AG10803 (cell line): ENCODE measurements at regions not wholly inside any gene's neighbourhood (a gene's known extent, or its start where the extent isn't known, plus 50 kb on each side); places are given as distances from the start of the nearest gene placed in this dataset.
A peak's percentile ranks its signal among the peaks of the same experiment; 100 is the strongest.
"Not testable (repeated sequence)": the region's sequence is repeated elsewhere in the genome, so short reads cannot be mapped to it uniquely, and the experiment has no call there.

ENCODE experiments used
- DNase-seq: peaks from one replicate; pipeline ENCODE4 v3.0.0; 2010; ENCODE audit warnings: low read depth
- H3K4me3 ChIP-seq: 2 replicates; pipeline ENCODE4 v1.5.1; 2011; ENCODE audit warnings: mild to moderate bottlenecking, low read length, control low read depth
- TF ChIP-seq, protein P1 (sequence below): conservative IDR thresholded peaks from 2 replicates; pipeline ENCODE4 v1.5.1; 2011; ENCODE audit warnings: mild to moderate bottlenecking, low read length, control low read depth, inconsistent platforms

DNA sequence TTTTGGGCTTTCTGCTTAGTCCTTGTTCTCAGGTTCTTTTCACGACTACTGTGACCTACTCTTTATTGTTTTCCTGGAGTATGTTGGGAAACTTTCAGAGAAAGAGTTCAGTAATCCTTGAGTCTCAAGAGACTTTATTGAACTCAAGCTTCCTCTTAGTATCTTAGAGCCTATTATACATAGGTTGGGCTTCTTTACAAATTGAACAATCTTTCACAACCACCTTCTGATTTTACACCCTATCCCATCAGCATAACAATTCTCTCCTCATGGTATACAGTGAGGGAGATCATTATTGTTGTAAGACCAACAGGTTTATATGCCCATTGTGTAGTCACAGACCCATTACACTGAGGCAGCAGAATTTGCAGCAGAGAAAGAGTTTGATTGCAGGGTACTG, 193.2 kb upstream of the IGF1 start:
- H3K4me3 ChIP-seq = no peak overlapping the region
- no peak for DNase-seq
- TF ChIP-seq, protein P1, sequence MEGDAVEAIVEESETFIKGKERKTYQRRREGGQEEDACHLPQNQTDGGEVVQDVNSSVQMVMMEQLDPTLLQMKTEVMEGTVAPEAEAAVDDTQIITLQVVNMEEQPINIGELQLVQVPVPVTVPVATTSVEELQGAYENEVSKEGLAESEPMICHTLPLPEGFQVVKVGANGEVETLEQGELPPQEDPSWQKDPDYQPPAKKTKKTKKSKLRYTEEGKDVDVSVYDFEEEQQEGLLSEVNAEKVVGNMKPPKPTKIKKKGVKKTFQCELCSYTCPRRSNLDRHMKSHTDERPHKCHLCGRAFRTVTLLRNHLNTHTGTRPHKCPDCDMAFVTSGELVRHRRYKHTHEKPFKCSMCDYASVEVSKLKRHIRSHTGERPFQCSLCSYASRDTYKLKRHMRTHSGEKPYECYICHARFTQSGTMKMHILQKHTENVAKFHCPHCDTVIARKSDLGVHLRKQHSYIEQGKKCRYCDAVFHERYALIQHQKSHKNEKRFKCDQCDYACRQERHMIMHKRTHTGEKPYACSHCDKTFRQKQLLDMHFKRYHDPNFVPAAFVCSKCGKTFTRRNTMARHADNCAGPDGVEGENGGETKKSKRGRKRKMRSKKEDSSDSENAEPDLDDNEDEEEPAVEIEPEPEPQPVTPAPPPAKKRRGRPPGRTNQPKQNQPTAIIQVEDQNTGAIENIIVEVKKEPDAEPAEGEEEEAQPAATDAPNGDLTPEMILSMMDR = no peak

DNA sequence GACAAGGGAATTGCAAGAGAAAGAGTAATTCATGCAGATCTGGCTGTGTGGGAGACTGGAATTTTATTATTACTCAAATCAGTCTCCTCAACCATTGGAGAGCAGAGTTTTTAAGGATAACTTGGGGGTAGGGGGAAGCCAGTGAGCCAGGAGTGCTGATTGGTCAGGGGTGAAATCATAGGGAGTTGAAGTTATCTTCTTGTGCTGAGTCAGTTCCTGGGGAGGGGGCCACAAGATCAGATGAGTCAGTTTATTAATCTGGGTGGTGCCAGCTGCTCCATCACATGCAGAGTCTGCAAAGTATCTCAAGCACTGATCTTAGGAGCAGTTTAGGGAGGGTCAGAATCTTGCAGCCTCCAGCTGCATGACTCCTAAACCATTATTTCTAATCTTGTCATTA, 191.8 kb upstream of the IGF1 start:
- not testable (repeated sequence) for DNase-seq, H3K4me3 ChIP-seq

DNA sequence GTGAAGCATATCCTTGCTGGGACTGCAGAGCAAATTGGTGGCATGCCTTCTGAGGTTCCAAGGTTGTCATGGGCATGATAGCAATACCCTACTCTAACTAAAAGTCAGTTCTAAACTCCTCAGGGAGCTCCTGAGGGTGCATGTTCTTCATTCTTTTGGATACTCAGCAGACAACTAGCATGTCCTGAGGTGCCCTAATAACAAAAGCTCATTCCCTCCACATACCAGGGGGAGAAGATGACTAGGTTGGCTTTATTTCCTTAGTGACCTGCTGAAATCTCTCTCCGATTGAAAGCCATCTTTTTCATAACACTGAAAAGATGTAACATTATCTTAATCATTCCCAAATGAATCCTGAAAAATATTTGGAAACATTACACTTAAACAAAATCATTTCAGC, 188.7 kb upstream of the IGF1 start:
- no peak overlapping the region for H3K4me3 ChIP-seq
- TF ChIP-seq, protein P1 = no peak
- peak; percentile 51 for DNase-seq

DNA sequence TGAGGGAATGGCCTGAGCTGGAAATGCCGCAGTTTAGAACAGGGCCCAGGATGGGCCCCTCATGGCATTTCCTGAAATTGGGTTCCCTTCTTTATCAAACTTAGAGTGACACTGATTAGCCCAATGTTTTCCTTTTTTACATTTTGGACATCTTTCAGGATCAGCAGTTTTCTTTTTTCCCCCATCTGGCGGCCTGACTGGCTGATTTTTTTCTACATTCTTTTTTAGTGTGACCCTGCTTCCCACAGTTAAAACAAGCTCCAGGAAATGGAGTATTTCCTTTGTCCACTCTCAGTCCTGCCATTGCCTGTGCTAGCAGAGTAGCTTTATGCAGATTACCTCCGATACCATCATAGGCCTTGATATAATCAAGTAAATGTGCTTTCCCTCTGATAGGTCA, 185.8 kb upstream of the IGF1 start:
- not testable (repeated sequence) for DNase-seq, H3K4me3 ChIP-seq

DNA sequence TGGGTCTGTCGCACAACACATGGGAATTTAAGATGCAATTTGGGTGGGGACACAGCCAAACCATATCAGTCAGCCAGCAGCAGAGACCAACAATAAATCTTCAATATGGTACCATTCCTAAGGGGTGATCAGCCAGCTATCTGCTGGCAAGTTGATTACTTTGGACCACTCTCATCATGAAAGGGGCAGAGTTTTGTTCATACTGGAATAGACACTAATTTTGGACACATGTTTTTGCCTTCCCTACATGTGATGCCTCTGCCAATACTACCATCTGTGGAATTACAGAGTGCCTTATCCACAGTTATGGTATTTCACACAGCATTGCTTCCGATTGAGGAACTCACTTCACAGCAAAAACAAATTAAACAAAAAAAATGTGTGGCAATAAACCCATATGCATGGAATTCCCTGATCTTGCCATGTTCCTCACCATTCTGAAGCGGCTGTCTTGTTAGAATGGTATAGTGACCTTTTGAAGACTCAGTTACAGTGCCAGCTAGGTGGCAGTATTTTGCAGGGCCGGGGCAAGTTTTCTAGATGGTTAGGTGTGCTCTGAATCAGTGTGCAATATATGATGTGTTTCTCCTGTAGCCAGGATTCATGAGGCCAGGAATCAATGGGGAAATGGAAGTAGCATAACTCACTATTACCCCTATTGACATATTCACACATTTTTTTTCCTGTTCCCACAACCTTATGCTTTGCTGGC, 179.0 kb upstream of the IGF1 start:
- no peak overlapping the region for H3K4me3 ChIP-seq
- peak; percentile 74 for DNase-seq
- TF ChIP-seq, protein P1 = peak; percentile 23

DNA sequence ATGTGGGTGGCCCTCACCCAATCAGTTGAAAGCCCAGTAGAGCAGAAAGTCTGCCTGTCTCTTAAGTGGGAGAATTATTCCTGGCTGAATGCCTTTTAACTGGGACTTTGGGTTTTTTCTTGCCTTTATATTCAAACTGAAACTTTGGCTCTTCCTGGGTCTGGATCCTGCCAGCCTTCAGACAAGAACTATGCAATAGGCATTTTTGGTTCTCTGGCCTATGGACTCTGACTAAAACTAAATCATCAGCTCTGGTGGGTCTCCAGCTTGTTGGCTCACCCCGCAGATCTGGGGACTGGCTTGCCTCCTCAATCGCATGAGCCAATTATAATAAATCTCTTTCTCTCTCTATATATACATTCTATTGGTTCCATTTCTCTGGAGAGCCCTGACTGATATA, 173.0 kb upstream of the IGF1 start:
- no peak overlapping the region for H3K4me3 ChIP-seq
- TF ChIP-seq, protein P1 = no peak
- DNase-seq = no peak

DNA sequence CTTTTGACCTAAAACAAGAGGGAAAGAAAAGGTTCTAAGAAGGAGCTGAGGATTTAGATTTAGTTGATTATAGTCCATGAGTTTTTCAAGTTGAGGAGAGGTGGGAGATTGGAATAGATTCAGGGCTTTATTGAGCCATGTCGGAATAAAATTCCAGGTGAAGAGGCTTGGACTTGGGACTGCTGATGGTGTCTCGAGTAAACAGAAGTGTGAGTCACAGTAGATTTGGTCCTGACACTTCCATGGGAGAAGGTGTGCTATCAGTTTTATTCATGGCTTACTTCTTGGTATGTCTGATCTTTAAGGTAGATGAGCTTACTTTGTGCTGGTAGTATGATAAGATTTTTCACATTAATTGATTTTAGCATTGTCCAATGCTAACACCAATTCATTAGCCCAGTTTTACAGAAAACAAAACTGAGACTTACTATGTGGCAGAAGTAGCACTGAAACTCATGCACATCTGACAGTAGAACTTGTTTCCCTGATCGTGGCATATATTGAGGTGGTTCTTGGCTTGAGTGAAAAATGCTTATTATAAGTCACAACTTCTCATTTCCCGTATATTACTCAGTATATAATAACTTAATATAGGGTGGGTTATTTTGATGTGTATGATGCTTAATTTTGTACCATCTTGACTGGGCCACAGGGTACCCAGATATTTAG, 172.4 kb upstream of the IGF1 start:
- H3K4me3 ChIP-seq = no peak overlapping the region
- TF ChIP-seq, protein P1 = no peak
- no peak for DNase-seq

DNA sequence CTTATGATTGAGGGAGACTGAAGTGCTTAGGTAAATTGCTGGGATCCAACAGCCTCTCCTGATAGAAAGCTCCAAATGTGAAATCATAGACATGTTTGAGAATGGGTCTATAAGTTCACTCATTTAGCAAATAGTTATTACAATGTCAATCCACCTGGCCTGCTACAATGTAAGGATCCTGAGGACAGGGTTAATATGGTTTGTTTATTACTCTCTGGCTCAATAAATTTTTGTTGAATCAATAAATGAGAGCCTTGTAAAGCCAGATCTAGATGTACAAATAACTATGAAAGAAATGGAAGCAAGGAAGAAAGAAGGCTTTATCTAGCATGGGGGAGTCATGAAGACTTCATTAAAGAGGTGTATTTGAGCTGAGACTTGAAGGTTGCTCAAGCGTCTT, 165.6 kb upstream of the IGF1 start:
- DNase-seq = no peak
- TF ChIP-seq, protein P1 = no peak
- no peak overlapping the region for H3K4me3 ChIP-seq
